Astrocyte (in vitro differentiated cells and primary cell): ENCODE measurements at regions not wholly inside any gene's neighbourhood (a gene's known extent, or its start where the extent isn't known, plus 50 kb on each side); places are given as distances from the start of the nearest gene placed in this dataset.

Source experiments
- CTCF ChIP-seq: IDR thresholded peaks from 2 replicates; pipeline ENCODE4 v1.5.1; 2011; ENCODE audit warnings: low read depth, mild to moderate bottlenecking, inconsistent platforms, low read length, moderate library complexity; ENCODE audit not compliant: insufficient read depth
- EZH2 ChIP-seq: IDR thresholded peaks from 2 replicates; pipeline ENCODE4 v1.6.1; 2012; ENCODE audit warnings: mild to moderate bottlenecking, low read length, inconsistent platforms; ENCODE audit not compliant: insufficient read depth

- TF ChIP-seq EZH2, result no peak
- TF ChIP-seq CTCF, result no peak
Observed at GRCh38 chr13:106118050-106118449, 417.4 kb downstream of the EFNB2 start.
